ENCODE measurements at regions not wholly inside any gene's neighbourhood (a gene's known extent, or its start where the extent isn't known, plus 50 kb on each side); places are given as distances from the start of the nearest gene placed in this dataset.

DNA sequence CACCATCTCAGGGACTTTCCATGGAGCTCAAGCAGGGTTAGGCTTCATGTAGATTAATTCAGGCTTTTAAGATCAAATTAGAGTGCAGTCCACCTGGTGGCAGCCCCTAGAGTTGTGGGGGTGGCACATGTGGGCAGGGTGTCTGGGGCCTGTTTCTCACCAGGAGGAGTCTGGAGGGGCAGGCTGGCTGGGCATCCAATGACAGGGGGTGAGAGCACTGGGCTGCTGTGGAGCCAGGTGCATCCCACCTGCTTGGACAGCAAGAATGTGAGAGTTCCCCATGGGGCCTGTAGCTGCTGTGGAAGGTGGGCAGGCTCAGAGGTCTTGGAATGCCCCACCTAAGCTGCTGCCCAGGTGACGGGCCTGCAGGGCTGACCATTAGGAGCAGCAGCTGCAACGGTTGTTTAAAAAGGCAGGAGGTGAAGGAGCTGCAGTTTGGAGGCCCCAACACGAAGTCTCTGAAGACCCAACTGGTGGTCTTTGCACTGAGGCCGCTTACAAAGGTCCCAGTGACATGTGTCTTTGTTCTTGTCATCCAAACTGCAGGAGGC is 686.3 kb upstream of the HS6ST1 start:
- H3K9ac ChIP-seq (ENCODE audit: low read depth, low read length): no peak overlapping the region
- H3K36me3 ChIP-seq (ENCODE audit: control insufficient read depth, insufficient read depth, low read length): no peaks in the 10 kb centered on the region
- no peaks in the 10 kb centered on the region for H3K9me3 ChIP-seq (ENCODE audit: control insufficient read depth, insufficient read depth, low read length)
- H3K27me3 ChIP-seq (ENCODE audit: control insufficient read depth, insufficient read depth, low read length): no peaks in the 10 kb centered on the region
- no peak overlapping the region for H3K4me3 ChIP-seq (ENCODE audit: low read depth, low read length)
- no peaks in the 10 kb centered on the region for H3K4me1 ChIP-seq (ENCODE audit: control insufficient read depth, insufficient read depth, low read length)

DNA sequence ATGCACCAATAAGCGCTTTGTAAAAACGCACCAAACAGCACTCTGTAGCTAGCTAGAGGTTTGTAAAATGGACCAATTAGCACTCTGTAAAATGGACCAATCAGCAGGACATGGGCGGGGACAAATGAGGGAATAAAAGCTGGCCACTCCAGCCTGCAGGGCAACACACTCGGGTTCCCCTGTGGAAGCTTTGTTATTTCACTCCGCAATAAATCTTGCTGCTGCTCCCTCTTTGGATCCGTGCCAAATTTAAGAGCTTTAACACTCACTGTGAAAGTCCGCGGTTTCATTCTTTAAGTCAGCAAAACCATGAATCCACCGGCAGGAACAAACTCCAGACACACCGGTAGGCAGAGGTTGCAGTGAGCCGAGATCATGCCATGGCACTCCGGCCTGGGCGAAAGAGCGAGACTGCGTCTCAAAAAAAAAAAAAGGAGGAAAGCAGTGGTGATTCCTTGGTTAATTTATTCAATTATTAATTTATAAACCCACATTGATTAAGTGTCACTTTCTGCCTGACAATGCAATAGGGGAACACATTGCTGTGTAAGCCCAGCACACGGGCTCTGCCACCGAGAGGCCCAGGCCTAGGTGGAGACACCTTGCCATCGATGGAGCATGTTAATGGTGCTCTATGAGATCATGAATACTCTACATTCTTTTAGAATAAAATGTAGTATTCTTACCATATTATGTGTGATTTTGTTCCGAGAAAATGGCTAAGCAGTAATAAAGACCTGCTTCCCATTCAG is 687.6 kb upstream of the HS6ST1 start:
- no peak overlapping the region for H3K9ac ChIP-seq (ENCODE audit: low read depth, low read length)
- no peak overlapping the region for H3K4me3 ChIP-seq (ENCODE audit: low read depth, low read length)
- H3K9me3 ChIP-seq (ENCODE audit: control insufficient read depth, insufficient read depth, low read length): no peaks in the 10 kb centered on the region
- H3K36me3 ChIP-seq (ENCODE audit: control insufficient read depth, insufficient read depth, low read length): no peaks in the 10 kb centered on the region
- H3K27me3 ChIP-seq (ENCODE audit: control insufficient read depth, insufficient read depth, low read length): no peaks in the 10 kb centered on the region
- no peaks in the 10 kb centered on the region for H3K4me1 ChIP-seq (ENCODE audit: control insufficient read depth, insufficient read depth, low read length)

DNA sequence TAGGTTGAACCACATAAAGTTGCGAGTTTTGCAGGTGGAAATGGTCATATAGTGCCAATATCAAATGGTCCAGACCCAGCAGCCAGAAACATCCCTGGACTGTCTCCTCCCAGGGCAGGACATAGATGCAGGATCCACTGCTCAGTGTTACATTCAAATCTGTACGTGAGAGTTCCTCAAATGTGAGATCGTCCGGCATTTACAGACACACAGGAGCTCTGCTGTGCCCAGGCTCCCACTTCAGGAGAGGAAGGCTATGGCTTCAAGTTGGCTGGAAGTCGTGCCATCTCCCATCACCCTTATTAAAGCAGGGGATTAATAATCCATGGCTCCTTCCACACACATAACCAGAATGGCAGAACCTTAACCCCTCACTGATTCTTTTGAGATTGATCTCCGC is 688.2 kb upstream of the HS6ST1 start:
- no peaks in the 10 kb centered on the region for H3K4me1 ChIP-seq (ENCODE audit: control insufficient read depth, insufficient read depth, low read length)
- no peaks in the 10 kb centered on the region for H3K36me3 ChIP-seq (ENCODE audit: control insufficient read depth, insufficient read depth, low read length)
- no peak overlapping the region for H3K9ac ChIP-seq (ENCODE audit: low read depth, low read length)
- no peak overlapping the region for H3K4me3 ChIP-seq (ENCODE audit: low read depth, low read length)
- H3K9me3 ChIP-seq (ENCODE audit: control insufficient read depth, insufficient read depth, low read length): no peaks in the 10 kb centered on the region
- no peaks in the 10 kb centered on the region for H3K27me3 ChIP-seq (ENCODE audit: control insufficient read depth, insufficient read depth, low read length)

DNA sequence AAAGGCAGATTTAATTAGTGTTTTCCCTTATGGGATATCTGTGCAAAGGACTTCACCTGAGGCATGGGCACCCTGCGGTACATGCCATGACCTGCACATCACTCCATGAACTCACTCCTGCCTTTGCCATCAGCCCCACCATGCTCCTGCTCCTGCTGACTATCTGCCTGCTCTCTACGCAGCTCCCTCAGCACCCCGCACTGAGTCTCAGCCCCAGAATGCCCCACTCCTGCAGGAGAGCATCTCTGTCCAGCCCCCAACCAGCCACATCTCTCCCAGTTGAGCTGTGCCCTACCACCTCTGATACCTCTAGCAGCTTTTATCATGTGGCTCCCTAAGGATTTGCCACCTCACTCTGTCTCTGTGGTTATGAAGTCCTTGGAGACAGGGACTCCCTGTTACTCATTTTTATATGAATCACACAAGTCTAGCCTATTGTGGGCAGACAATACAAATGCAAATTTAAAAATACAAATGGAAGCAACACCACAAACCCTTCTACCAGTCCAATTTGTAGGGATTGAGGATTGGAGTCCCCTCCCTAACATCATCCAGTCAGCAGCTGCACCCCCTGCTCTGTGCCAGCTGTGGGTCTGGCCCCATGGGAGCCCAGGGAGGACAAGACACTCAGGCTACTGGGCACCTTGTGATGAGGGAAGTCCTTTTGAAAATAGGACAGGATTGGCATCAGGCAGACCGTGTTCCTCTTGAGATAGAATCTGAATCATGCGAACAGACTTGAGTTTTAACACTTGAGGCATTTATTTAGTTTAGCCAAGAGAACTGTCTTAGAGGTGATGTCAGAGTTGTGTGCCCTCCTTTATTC is 689.6 kb upstream of the HS6ST1 start:
- no peaks in the 10 kb centered on the region for H3K4me1 ChIP-seq (ENCODE audit: control insufficient read depth, insufficient read depth, low read length)
- no peaks in the 10 kb centered on the region for H3K36me3 ChIP-seq (ENCODE audit: control insufficient read depth, insufficient read depth, low read length)
- H3K9ac ChIP-seq (ENCODE audit: low read depth, low read length): no peak overlapping the region
- no peak overlapping the region for H3K4me3 ChIP-seq (ENCODE audit: low read depth, low read length)
- H3K9me3 ChIP-seq (ENCODE audit: control insufficient read depth, insufficient read depth, low read length): no peaks in the 10 kb centered on the region
- no peaks in the 10 kb centered on the region for H3K27me3 ChIP-seq (ENCODE audit: control insufficient read depth, insufficient read depth, low read length)

DNA sequence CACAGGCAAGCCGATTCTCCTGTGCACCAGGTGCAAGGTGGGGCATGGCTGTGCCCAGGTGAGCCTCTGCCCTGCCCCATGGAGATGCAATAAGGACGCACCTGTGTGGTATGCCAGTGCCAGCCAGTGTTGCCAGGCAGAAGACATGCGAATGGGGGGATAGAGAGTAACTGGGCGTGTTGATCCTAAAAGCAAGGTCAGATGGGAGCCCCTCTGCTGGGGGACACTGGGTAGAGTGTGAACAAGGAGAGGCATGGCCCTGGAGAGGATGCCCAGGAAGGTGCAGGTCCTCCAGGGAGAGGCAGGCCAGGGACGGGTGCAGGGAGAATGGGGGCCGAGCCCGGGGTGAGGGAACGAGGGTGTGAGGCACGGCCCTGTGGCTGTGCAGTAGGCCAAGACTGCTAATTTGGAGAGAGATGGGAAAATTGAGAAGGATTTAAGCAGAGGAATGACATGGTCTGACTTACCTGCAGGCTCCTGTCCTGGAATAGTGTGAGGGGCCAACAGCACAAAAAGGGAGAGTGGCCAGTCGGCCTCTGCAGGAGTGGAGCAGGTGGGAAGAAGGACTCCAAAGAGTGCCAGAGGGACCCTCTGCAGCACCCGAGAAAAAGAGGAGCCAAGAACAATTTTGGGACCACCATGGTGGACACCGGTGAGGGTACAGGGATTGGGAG is 690.4 kb upstream of the HS6ST1 start:
- H3K9ac ChIP-seq (ENCODE audit: low read depth, low read length): no peak overlapping the region
- no peaks in the 10 kb centered on the region for H3K27me3 ChIP-seq (ENCODE audit: control insufficient read depth, insufficient read depth, low read length)
- no peaks in the 10 kb centered on the region for H3K9me3 ChIP-seq (ENCODE audit: control insufficient read depth, insufficient read depth, low read length)
- H3K4me3 ChIP-seq (ENCODE audit: low read depth, low read length): no peak overlapping the region
- no peaks in the 10 kb centered on the region for H3K4me1 ChIP-seq (ENCODE audit: control insufficient read depth, insufficient read depth, low read length)
- H3K36me3 ChIP-seq (ENCODE audit: control insufficient read depth, insufficient read depth, low read length): no peaks in the 10 kb centered on the region

DNA sequence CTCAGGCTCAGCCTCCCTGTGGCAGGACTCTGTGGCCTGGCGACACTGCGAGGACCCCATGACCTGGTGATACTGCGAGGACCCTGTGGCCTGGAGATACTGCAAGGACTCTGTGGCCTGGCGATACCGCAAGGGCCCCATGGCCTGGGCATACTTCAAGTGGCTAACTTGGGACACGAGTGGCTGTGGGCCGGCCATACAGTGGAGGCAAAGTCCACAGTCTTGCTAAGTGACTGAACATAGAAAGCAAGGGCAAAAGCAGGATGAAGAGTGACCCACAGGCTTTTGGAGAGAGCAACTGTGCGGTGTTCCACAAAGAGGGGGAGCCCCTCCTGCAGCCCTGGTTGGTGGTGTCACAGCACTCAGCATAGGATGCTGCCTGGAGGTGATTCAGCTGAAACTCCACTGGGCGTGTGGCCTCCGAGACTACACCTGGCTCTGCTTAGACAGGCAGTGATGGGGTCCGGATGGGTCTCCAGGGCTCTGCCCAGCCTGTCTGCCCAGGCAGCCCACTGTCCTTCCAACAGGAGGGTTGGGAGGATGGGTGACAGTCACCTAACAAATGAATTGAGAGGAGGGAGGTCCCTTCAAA is 691.0 kb upstream of the HS6ST1 start:
- no peak overlapping the region for H3K9ac ChIP-seq (ENCODE audit: low read depth, low read length)
- H3K4me3 ChIP-seq (ENCODE audit: low read depth, low read length): no peak overlapping the region
- no peaks in the 10 kb centered on the region for H3K9me3 ChIP-seq (ENCODE audit: control insufficient read depth, insufficient read depth, low read length)
- no peaks in the 10 kb centered on the region for H3K36me3 ChIP-seq (ENCODE audit: control insufficient read depth, insufficient read depth, low read length)
- H3K27me3 ChIP-seq (ENCODE audit: control insufficient read depth, insufficient read depth, low read length): no peaks in the 10 kb centered on the region
- no peaks in the 10 kb centered on the region for H3K4me1 ChIP-seq (ENCODE audit: control insufficient read depth, insufficient read depth, low read length)

DNA sequence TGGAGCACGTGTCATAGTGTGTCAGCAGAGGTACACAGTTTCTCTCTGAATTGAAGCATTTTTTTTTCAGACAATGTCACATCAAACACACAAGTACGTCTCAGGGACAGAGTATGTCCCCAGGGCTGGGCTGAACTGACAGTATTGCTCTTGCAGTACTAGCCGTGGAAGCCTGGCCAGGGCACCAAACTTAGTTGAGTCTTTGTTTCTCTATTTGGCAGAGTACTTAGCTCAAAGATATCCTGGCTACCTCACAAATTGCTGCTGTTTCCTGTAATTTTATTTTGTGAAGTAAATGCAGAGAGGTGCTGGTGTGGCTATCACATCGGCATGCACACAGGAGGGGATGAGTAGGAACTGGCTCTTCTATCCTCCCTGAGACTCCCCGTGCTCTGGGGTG is 691.6 kb upstream of the HS6ST1 start:
- no peaks in the 10 kb centered on the region for H3K9me3 ChIP-seq (ENCODE audit: control insufficient read depth, insufficient read depth, low read length)
- H3K9ac ChIP-seq (ENCODE audit: low read depth, low read length): no peak overlapping the region
- no peaks in the 10 kb centered on the region for H3K4me1 ChIP-seq (ENCODE audit: control insufficient read depth, insufficient read depth, low read length)
- no peaks in the 10 kb centered on the region for H3K36me3 ChIP-seq (ENCODE audit: control insufficient read depth, insufficient read depth, low read length)
- H3K4me3 ChIP-seq (ENCODE audit: low read depth, low read length): no peak overlapping the region
- no peaks in the 10 kb centered on the region for H3K27me3 ChIP-seq (ENCODE audit: control insufficient read depth, insufficient read depth, low read length)

DNA sequence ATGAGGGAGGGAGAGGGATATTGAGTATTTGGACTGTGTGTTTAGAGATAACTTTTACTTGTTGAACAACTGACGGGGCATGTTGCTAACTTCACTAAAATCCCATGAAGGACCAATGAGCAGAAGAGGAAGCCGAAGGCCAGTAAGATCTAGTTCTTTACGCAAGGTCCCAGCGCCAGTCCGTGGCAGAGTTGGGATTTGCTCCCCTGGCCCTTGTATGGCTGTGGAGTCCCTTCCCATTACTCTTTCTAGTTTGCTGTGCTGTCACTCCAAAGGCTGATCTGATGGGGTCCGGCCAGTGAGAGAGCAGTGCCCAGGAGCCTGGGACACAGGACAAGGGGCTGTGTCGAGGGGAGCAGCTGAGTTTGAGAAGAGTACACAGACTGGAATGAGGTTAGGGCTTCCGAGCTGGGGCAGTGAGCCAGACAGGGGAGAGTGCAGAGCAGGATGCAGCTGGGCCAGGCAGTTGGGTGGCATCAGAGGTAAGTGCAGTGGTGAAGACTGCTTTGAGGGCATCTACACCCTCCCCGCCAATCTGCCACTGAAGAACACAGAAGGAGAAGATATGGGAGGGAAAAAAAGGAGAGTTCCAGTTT is 692.9 kb upstream of the HS6ST1 start:
- Histone ChIP-seq H3K4me1 (ENCODE audit: control insufficient read depth, insufficient read depth, low read length) (no peaks in the 10 kb centered on the region), H3K36me3 (ENCODE audit: control insufficient read depth, insufficient read depth, low read length) (no peaks in the 10 kb centered on the region), H3K4me3 (ENCODE audit: low read depth, low read length) (no peak overlapping the region), H3K27me3 (ENCODE audit: control insufficient read depth, insufficient read depth, low read length) (no peaks in the 10 kb centered on the region), H3K9ac (ENCODE audit: low read depth, low read length) (no peak overlapping the region), H3K9me3 (ENCODE audit: control insufficient read depth, insufficient read depth, low read length) (no peaks in the 10 kb centered on the region)

DNA sequence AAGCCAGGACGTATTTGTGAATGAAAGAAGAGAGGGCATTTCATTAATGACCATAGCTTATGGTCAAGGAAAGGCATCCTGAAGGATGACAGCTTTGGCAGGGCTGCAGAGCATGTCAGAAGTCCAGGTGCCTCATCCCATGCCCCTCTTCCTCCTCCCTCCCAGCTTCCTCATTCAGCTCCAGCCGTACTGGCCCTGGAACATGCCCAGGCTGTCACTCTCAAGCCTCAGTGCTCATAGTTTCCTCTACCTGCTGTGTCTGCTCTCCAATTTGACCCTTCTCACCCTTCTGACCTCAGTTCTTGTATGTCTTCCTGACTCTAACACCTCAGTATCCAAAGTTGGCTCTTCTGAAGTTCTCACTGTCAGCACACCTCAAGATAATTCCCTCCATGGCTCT is 695.8 kb upstream of the HS6ST1 start:
- no peak overlapping the region for H3K9ac ChIP-seq (ENCODE audit: low read depth, low read length)
- H3K36me3 ChIP-seq (ENCODE audit: control insufficient read depth, insufficient read depth, low read length): no peaks in the 10 kb centered on the region
- H3K9me3 ChIP-seq (ENCODE audit: control insufficient read depth, insufficient read depth, low read length): no peaks in the 10 kb centered on the region
- H3K4me3 ChIP-seq (ENCODE audit: low read depth, low read length): no peak overlapping the region
- no peaks in the 10 kb centered on the region for H3K4me1 ChIP-seq (ENCODE audit: control insufficient read depth, insufficient read depth, low read length)
- no peaks in the 10 kb centered on the region for H3K27me3 ChIP-seq (ENCODE audit: control insufficient read depth, insufficient read depth, low read length)

DNA sequence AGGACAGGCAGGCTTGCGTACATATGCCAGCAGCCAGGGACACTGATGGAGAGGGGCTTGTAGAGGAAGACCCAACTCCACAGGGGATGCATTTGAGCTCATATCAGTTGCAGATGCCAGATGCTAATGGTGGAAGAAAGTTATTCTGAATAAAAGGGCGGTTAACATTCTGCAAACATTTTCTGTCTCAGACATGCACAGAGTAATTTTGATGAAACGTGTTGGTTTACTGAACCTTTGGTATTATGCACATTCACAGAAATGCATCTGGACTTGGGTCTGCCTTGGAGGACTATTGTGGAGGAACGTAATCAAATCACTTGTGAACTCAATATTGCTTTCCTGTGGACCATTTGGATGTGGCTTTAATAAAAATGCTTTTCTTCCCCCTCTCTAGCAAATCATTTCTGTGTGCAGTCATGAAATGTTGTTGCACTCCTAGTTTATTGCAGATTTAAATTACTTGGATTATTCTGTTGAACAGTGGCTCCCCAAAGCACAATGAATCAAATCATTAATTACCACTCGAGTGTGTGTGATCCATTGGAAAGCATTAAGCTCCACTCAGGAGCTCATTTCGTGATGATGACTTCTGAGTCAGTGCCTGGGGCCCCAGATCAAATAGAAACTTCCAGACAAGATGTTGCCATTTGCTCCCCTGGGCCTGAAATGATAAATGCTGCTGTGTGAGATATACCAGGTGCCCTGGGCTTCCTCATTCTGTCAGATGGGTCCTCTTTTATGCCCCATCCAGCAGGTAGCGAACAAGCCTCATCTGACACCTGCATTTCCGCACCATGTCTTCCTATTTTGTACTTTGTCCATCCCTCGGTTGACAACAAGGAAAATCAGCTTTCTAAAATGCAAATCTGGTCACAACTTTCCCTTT is 697.0 kb upstream of the HS6ST1 start:
- H3K27me3 ChIP-seq (ENCODE audit: control insufficient read depth, insufficient read depth, low read length): no peaks in the 10 kb centered on the region
- H3K9ac ChIP-seq (ENCODE audit: low read depth, low read length): no peak overlapping the region
- no peaks in the 10 kb centered on the region for H3K4me1 ChIP-seq (ENCODE audit: control insufficient read depth, insufficient read depth, low read length)
- no peaks in the 10 kb centered on the region for H3K9me3 ChIP-seq (ENCODE audit: control insufficient read depth, insufficient read depth, low read length)
- no peak overlapping the region for H3K4me3 ChIP-seq (ENCODE audit: low read depth, low read length)
- no peaks in the 10 kb centered on the region for H3K36me3 ChIP-seq (ENCODE audit: control insufficient read depth, insufficient read depth, low read length)
